Natural killer cell (primary cell): ENCODE measurements at regions not wholly inside any gene's neighbourhood (a gene's known extent, or its start where the extent isn't known, plus 50 kb on each side); places are given as distances from the start of the nearest gene placed in this dataset.

Source experiments
- ATAC-seq, 3 donors: fragments of 150-1000 bp in 2 of 3; fragments of 200-7000 bp in 1 of 3; cut with Tn5 transposase; 1 replicate in 1 of 3; 2 replicates in 2 of 3; pipeline ENCODE4 v1.10.0; 2021; ENCODE audit warnings: mild to moderate bottlenecking in 2 of 3, moderate library complexity in 2 of 3
- DNase-seq, 2 donors: peaks; one replicate each; pipeline versions ENCODE4 v3.0.0 to v3.0.0-alpha.2; 2013 to 2021; ENCODE audit warnings: mixed read lengths in 1 of 2
- H3K27ac ChIP-seq: one replicate; pipeline ENCODE4 v1.5.1; 2013; ENCODE audit warnings: mild to moderate bottlenecking, low read length
- H3K27me3 ChIP-seq: one replicate; pipeline ENCODE4 v1.6.1; 2013; ENCODE audit warnings: low read length; ENCODE audit not compliant: control insufficient read depth, insufficient read depth
- H3K36me3 ChIP-seq: one replicate; pipeline ENCODE4 v1.6.1; 2013; ENCODE audit warnings: low read length; ENCODE audit not compliant: control insufficient read depth, insufficient read depth
- H3K4me1 ChIP-seq: one replicate; pipeline ENCODE4 v1.6.1; 2013; ENCODE audit warnings: low read length; ENCODE audit not compliant: control insufficient read depth, insufficient read depth
- H3K4me3 ChIP-seq: one replicate; pipeline ENCODE4 v1.5.1; 2013; ENCODE audit warnings: low read length
- H3K9me3 ChIP-seq: one replicate; pipeline ENCODE4 v1.6.1; 2013; ENCODE audit warnings: low read length; ENCODE audit not compliant: control insufficient read depth, insufficient read depth
- H3K27ac Mint-ChIP-seq, 2 donors: one replicate each; pipeline ENCODE4 v1.8.0; 2022; ENCODE audit warnings: mild to moderate bottlenecking in 2 of 2, mixed read lengths in 2 of 2, moderate library complexity in 1 of 2
- H3K27me3 Mint-ChIP-seq, 2 donors: one replicate each; pipeline ENCODE4 v1.8.0; 2022; ENCODE audit warnings: low read depth in 2 of 2, mixed read lengths in 2 of 2
- H3K36me3 Mint-ChIP-seq: one replicate; pipeline ENCODE4 v1.8.0; 2022; ENCODE audit warnings: mixed read lengths
- H3K4me1 Mint-ChIP-seq, 2 donors: one replicate each; pipeline ENCODE4 v1.8.0; 2022; ENCODE audit warnings: mixed read lengths in 2 of 2
- H3K4me3 Mint-ChIP-seq: one replicate; pipeline ENCODE4 v1.8.0; 2022; ENCODE audit warnings: mild to moderate bottlenecking, moderate library complexity, mixed read lengths
- H3K9me3 Mint-ChIP-seq, 2 donors: one replicate each; pipeline ENCODE4 v1.8.0; 2022; ENCODE audit warnings: mixed read lengths in 2 of 2
- CTCF ChIP-seq: fragments of 200-600 bp; IDR thresholded peaks from one replicate; pipeline ENCODE4 v1.8.0; 2022; ENCODE audit warnings: antibody characterized with exemption
- WGBS: methylation state at CpG from one replicate; pipeline ENCODE4 v1.1.7; 2013; ENCODE audit warnings: missing lambda C conversion rate; ENCODE audit not compliant: insufficient coverage; 5-methylcytosine and 5-hydroxymethylcytosine counted together
- intact Hi-C: fragments of 100-400 bp; cut with micrococcal nuclease; formaldehyde crosslinking; loops from one replicate; pipeline ENCODE4 v1.14.2; 2022

GRCh38 chr1:238789916-238790667 lies 596.3 kb upstream of the CHRM3 start:
- 86% methylated on average over 5 of the region's 6 CpGs for WGBS
- H3K36me3 ChIP-seq: no peaks in the 10 kb centered on the region
- peaks cover 14% of the 10 kb centered on the region for H3K36me3 Mint-ChIP-seq
- intact Hi-C loops: no loop called here
- no peak for TF ChIP-seq CTCF
- H3K27ac ChIP-seq: no peak overlapping the region
- no peak for DNase-seq
- H3K4me1 ChIP-seq: no peaks in the 10 kb centered on the region
- ATAC-seq: no peak
- H3K27ac Mint-ChIP-seq: no peak overlapping the region
- H3K9me3 ChIP-seq: no peaks in the 10 kb centered on the region
- H3K27me3 ChIP-seq: no peaks in the 10 kb centered on the region
- no peak overlapping the region for H3K4me3 ChIP-seq
- peaks cover 16 to 18% of the 10 kb centered on the region in 2 donors for H3K9me3 Mint-ChIP-seq
- no peaks in the 10 kb centered on the region for H3K27me3 Mint-ChIP-seq
- no peaks in the 10 kb centered on the region for H3K4me1 Mint-ChIP-seq
- no peak overlapping the region for H3K4me3 Mint-ChIP-seq

GRCh38 chr1:238787471-238787870 lies 598.9 kb upstream of the CHRM3 start:
- Histone ChIP-seq H3K27me3 (no peaks in the 10 kb centered on the region), H3K9me3 (no peaks in the 10 kb centered on the region), H3K4me3 (no peak overlapping the region), H3K36me3 (no peaks in the 10 kb centered on the region), H3K27ac (no peak overlapping the region), H3K4me1 (no peaks in the 10 kb centered on the region)
- Mint-ChIP-seq H3K27ac (no peak overlapping the region), H3K4me3 (no peak overlapping the region), H3K27me3 (no peaks in the 10 kb centered on the region), H3K36me3 (peaks cover 14% of the 10 kb centered on the region), H3K9me3 (peaks cover 15 to 16% of the 10 kb centered on the region in 2 donors), H3K4me1 (no peaks in the 10 kb centered on the region)
- DNase-seq: no peak
- ATAC-seq: no peak
- 68% methylated on average over 5 of the region's 5 CpGs for WGBS
- TF ChIP-seq CTCF: no peak
- intact Hi-C loops: no loop called here

- no peaks in the 10 kb centered on the region for H3K4me1 ChIP-seq
- H3K9me3 ChIP-seq: no peaks in the 10 kb centered on the region
- H3K9me3 Mint-ChIP-seq: peaks cover 20 to 22% of the 10 kb centered on the region in 2 donors
- no peaks in the 10 kb centered on the region for H3K27me3 ChIP-seq
- H3K4me1 Mint-ChIP-seq: no peaks in the 10 kb centered on the region
- DNase-seq (no peak), ATAC-seq (no peak)
- H3K36me3 Mint-ChIP-seq: peaks cover 6% of the 10 kb centered on the region
- H3K4me3 ChIP-seq: no peak overlapping the region
- TF ChIP-seq CTCF: no peak
- no peak overlapping the region for H3K27ac ChIP-seq
- H3K27ac Mint-ChIP-seq: no peak overlapping the region
- intact Hi-C loops: no loop called here
- no peaks in the 10 kb centered on the region for H3K36me3 ChIP-seq
- no peak overlapping the region for H3K4me3 Mint-ChIP-seq
- H3K27me3 Mint-ChIP-seq: no peaks in the 10 kb centered on the region
Measured at GRCh38 chr1:238783633-238784032, 602.7 kb upstream of the CHRM3 start.

GRCh38 chr1:238779716-238780115 lies 606.7 kb upstream of the CHRM3 start:
- H3K4me3 Mint-ChIP-seq: no peak overlapping the region
- DNase-seq (no peak), ATAC-seq (no peak)
- Histone ChIP-seq H3K9me3 (no peaks in the 10 kb centered on the region), H3K4me3 (no peak overlapping the region), H3K27me3 (no peaks in the 10 kb centered on the region), H3K36me3 (no peaks in the 10 kb centered on the region), H3K4me1 (no peaks in the 10 kb centered on the region), H3K27ac (no peak overlapping the region)
- intact Hi-C loops: no loop called here
- WGBS: 81% methylated on average over 3 of the region's 3 CpGs
- H3K9me3 Mint-ChIP-seq: peaks cover 13 to 14% of the 10 kb centered on the region in 2 donors
- peaks cover 6% of the 10 kb centered on the region for H3K36me3 Mint-ChIP-seq
- H3K4me1 Mint-ChIP-seq: no peaks in the 10 kb centered on the region
- no peak for TF ChIP-seq CTCF
- no peak overlapping the region for H3K27ac Mint-ChIP-seq
- H3K27me3 Mint-ChIP-seq: no peaks in the 10 kb centered on the region
